NCI-H2227 (cell line): ENCODE measurements at regions not wholly inside any gene's neighbourhood (a gene's known extent, or its start where the extent isn't known, plus 50 kb on each side); places are given as distances from the start of the nearest gene placed in this dataset.
A peak's percentile ranks its signal among the peaks of the same experiment; 100 is the strongest.

Experiments
- DNase-seq: peaks from one replicate; lab custom pipeline; 2025; ENCODE audit not compliant: unreplicated experiment; lab: John Stamatoyannopoulos, UW

DNA sequence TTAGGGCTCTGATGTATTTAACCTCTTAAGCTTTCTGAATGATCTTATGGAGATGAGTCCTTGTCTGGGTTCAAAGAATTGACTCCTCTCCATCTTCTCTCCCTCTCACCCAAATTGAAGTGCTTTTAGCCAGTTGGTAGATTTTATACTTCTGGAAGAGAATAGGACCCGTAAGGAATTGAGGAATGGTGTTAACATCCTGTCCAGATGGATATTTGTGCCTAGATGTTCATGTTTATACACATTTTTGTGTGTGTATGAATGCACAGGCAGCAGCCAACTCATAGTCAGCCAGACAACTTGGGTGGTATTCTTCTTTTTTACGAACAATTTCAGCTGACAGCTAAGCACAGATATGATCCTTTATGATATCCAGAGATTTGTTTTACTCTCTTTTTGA lies 449.6 kb upstream of the RGS6 start:
- no peak for DNase-seq

DNA sequence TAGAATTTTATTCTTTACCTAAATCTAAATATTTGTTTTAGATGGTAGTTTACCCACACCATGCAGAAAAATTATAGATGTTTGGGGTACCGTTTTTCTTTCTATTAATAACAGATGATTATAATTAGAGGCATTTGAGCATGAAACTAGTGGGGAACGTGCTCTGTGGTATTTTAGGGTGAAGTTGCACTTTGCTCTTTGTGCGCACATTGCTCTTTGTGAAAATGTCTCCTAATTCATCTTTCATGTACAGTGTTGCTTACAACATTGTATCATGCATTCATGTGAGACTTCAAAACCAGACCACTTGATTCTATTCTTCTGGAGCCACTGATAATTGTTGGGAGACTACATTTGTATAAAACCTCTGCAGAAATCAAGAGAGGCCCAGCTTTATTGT lies 449.1 kb upstream of the RGS6 start:
- no peak for DNase-seq

DNA sequence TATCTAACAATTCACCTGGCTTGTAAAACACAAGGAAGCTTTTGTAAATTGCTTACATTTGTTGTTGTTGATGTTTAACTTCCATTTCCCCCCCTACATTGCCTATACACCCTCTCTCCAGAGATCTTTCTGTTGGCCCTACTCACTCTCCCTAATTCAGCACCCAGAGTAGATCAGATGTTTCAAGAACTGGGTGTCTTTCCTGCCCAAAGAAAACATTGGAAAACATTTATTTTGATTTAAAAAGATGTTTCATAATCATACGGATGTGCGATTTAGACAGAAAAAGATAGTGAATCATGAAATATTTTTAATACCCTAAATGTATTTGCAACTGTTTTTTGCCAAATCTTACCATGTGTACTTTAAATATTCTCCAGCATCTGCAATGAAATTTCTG lies 446.4 kb upstream of the RGS6 start:
- DNase-seq = no peak

DNA sequence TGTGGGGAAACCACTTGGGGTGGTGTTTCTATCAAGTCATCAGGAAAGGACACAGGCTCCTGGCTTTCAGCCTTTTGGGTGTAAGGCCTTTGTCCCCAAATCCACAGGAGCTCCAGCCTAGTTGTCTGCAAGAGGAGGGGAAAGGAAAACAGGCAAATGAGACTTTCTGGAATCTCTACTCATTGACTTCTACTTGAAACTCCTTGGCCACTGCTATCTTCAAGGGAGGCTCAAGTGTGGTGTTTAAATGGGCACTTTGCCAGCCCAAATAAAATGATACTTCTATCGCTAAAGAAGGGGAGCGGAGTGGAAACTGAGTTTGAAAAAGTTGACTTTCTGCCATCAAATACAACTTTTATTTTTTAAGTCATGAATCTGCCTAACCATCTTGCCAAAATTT lies 445.9 kb upstream of the RGS6 start:
- DNase-seq = no peak

DNA sequence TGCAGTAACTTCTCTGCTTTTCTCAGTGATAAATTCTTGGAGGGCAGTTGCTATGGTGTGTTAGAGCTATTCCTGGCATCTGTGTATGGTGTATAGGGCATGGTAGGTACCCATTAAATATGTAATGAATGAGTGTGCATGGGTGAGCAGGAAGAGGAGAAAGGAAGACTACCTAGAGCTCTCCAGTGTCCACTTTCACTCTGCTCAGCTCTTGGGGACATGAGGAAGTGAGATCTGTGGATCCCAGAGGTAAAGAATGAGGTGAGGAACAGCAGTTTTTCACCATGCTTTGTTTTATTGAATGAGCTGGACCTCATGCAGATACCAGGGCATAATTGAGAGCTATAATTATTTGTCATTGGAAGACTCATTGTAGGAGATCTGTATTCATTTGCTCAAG lies 444.8 kb upstream of the RGS6 start:
- no peak for DNase-seq

DNA sequence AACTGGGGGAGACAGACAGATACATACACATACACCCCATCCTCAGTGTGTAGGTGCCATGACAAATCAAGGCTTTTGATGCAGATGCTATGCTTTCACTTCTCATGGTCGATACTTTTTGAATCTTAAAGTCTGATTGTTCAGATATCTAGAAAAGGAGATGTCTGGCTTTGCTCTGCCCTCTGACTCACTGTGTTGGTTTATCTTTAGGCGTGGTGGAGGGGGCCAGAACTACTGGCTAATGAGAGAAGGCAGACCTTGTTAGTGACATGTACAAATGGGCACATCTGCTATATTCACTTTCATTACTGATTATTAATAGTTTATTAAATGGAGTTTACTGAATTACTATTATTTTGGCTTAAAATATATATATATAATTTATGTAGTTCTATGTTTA lies 444.3 kb upstream of the RGS6 start:
- DNase-seq = no peak

DNA sequence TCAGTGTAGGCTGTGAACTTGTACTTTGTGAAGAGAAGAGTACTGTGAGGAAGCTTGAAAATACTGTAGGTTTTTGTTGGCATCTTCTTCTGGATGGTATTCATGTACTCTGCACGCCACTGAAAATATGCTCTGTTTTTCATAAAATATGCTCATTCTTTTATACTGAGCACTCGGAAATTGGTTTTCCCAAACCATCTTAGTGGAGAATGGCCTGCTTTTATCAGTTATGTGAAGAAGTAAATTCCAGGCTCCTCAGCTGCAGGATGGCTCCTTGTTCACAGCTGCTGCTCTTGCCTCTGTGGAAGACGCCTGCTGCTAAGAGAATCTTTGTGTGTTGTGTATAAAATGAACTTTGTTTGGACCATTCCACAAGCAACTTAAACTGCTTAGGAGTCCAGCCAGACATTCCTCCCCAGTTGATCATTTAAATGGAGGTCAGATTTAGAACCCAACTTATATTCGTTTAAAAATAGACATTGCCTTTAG lies 443.5 kb upstream of the RGS6 start:
- no peak for DNase-seq

DNA sequence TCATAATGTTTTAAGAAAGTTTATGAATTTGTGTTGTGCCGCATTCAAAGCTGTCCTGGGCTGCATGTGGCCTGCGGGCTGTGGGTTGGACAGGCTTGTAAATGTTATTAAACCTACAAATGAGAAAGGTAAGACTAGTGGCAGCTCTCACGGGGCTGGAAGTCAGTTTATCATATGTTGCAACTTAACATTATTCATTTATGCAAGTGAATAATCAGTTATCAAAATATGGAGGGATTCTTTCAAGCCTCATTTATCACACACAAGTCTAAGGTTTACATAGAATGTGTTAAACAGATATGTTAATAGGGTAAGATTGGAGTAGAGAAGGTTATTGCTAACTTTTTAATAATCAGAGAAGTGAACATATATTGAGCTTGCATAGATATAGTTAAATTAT lies 442.5 kb upstream of the RGS6 start:
- no peak for DNase-seq

DNA sequence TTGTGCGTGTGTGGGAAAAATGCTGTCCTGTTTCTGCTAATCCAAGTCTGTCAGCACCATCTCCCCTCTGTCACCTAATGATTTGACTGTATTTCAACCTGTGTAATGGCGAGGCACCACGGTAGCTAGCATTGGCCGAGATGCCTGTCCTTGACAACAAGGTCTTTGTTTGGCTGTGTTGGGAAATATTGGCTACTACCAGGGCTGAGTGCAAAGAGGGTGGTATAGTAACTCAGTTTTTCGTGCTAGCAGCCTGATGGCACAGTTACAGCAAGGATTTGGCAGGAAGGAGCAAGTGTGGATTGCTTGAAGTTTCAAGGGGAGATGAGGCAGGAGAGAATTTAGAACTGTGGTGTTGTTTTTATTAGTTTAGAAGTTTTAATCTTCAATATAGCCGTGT lies 440.3 kb upstream of the RGS6 start:
- no peak for DNase-seq

- DNase-seq = no peak
Measured at GRCh38 chr14:71492346-71492745, 439.9 kb upstream of the RGS6 start.

- DNase-seq = no peak
Measured at GRCh38 chr14:71497645-71498086, 434.6 kb upstream of the RGS6 start.

DNA sequence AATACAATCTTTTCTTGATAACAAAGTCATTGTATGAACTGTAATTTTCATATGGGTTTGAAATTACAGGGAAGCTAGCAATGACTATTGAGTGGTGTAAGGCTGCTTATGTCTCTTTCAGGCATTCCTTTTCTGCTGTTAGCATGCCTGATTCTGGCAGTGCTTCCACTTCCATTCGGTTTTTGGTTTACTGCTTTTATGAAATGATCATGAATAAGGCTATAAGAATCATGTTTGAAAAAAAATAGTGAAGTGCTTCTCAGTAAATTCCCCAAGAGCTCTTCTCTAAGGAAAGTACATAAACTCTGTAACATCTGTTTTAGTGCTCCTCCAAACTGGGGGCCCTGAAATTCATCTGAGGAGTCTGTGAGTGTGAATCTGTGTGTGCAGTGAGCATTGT lies 434.0 kb upstream of the RGS6 start:
- DNase-seq = no peak

GRCh38 chr14:71499018-71499417 lies 433.2 kb upstream of the RGS6 start:
- no peak for DNase-seq

GRCh38 chr14:71507681-71508080 lies 424.5 kb upstream of the RGS6 start:
- no peak for DNase-seq

DNA sequence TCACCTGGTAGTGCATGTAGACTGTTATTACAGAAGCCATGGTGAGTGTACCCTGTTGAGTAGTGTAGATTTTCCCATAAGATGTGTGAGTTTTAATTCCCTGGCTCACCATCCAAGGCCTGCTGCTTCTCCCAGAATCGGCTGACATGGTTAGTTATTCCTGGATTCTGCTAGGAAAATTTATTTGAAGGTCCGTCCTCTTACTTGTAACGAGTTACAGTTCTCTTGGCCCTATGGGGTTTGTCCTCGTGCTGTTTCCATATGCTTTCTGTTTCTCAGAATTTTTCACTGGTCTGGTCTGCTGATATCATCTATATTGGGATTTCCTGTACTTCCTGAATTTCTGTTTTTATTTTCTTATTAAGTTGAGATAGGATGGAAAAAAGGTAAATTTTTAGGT lies 423.3 kb upstream of the RGS6 start:
- no peak for DNase-seq

- DNase-seq = no peak
Measured at GRCh38 chr14:71511152-71511551, 421.1 kb upstream of the RGS6 start.

DNA sequence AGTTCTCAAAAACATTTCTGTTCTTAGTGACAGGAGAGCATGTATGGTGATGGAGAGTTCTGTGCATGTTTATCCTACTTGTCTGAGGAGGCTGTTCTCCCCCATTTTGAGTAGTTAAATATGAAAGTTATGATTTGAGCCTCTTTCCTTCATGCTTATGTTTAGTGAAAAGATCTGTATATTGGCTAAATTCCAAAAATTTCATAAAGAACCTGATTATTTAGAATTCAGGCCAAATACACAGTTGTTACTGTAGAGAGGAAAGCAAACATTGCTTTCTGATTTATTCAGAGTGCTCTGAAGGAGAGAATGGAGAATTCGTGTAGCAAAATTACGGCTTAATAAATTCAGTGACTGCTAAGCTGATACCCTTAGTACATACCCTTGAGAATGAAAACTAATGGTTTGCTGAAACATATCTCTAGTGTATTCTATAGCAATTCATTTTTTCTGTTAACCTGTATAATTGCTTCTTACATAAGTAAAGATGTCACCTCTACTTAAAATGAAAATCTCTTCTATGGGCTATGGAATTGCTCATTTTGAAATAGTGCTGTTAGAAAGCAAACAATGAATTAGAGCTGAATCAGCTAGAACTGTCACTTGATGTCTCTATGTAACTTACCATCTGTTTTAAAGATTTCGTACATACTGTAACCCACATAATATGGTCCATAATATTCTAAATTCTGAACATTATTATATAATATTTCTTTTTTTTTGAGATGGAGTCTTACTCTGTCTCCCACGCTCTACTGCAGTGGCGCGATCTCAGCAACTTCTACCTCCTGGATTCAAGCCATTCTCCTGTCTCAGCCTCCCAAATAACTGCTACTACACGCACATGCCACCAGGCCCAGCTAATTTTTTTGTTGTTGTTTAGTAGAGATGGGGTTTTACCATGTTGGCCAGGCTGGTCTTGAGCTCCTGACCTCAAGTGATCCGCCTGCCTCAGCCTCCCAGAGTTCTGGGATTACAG lies 417.0 kb upstream of the RGS6 start:
- no peak for DNase-seq

DNA sequence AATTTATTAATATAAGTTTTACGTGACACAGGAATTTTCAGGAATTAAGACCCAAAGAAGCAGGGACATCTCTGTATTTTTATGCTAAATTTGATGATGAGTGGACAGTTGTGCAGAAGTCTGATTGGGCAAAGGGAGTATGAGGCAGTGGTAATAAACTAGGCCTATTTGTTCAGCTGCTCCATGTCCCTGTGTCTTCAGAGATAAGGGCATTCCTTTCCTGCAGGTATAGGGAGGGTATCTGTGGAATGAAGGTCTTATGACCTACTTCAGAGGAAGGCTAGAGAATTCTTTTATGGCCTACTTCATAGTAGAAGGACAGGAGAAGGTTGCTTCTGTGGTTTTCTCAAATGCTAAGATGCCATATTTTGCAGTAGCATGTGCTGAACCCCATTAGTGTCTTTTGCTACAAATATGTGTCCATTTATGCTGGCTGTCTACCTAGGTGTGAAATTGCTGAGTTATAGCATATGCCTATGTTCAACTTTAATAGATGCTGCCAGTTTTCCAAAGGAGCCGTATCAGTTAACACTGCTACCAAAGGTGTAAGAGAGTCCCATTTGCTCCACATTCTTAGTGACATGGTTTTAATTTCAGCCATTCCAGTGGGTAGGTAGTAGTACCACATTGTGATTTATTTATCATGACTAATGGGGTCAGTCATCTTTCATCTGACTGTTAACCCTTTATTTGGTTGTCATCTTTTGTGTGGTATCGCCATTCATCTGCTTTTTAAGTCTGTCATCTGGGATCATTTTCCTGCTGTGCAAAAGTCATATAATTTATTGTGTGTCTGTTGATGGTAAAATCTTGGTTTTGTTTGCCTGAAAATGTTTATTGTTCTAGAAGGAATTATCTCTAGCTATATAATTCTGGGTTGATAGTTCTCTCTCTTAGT lies 410.7 kb upstream of the RGS6 start:
- DNase-seq = peak; percentile 19

- no peak for DNase-seq
Measured at GRCh38 chr14:71523630-71524319, 408.5 kb upstream of the RGS6 start.

DNA sequence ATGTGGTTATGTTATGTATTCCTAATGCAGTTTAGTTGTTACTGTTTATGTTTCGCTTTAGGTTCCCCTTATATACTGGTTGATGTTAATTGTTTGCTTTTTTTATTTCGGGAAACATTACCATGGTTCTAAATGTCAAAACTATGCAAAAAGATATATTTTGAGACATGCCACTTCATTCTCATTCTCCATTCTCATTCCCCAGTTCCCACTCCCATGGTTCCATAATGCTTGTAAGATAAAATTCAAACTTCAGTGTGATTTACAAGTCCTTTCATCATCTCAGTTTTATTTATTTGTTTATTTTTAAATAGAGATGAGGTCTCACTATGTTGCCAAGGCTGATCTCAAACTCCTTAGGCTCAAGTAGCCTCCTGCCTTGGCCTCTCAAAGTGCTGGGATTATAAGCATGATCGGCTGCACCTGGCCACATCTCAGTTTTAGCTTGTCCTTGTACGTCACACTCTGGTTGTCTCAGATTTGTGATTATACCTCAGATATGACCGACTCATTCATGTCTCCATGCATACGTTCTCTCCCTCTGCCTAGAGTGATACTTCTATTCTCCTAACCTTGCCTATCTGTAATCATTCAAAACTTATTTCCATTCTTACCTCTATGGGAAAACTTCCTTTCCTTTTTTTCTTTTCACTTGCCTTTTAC lies 407.8 kb upstream of the RGS6 start:
- no peak for DNase-seq
